Heart left ventricle (tissue), 16 donors: ENCODE measurements at regions not wholly inside any gene's neighbourhood (a gene's known extent, or its start where the extent isn't known, plus 50 kb on each side); places are given as distances from the start of the nearest gene placed in this dataset.

ENCODE experiments used
- ATAC-seq, 4 donors: fragments of 200-7000 bp; cut with Tn5 transposase; one replicate each; pipeline ENCODE4 v1.9.1; 2020 to 2022; ENCODE audit warnings: moderate library complexity in 4 of 4, mild to moderate bottlenecking in 3 of 4, moderate number of reproducible peaks in 1 of 4
- DNase-seq, 5 donors: peaks; one replicate each; pipeline ENCODE4 v3.0.0-alpha.2; 2020
- H3K27ac ChIP-seq, 12 donors: fragments of 200-600 bp; sonication (generic) in 4 of 12; one replicate each; pipeline versions ENCODE4 v1.5.0 to v1.8.0; 2016 to 2022; ENCODE audit warnings: mild to moderate bottlenecking in 2 of 12
- H3K27me3 ChIP-seq, 9 donors: fragments of 200-600 bp; sonication (generic) in 2 of 9; one replicate each; pipeline versions ENCODE4 v1.5.1 to v1.8.0; 2016 to 2022; ENCODE audit warnings: mild to moderate bottlenecking in 3 of 9
- H3K36me3 ChIP-seq, 9 donors: fragments of 200-600 bp; sonication (generic) in 2 of 9; one replicate each; pipeline versions ENCODE4 v1.5.0 to v1.8.0; 2018 to 2022; ENCODE audit warnings: mild to moderate bottlenecking in 2 of 9
- H3K4me1 ChIP-seq, 12 donors: fragments of 200-600 bp; sonication (generic) in 4 of 12; one replicate each; pipeline versions ENCODE4 v1.5.0 to v1.8.0; 2016 to 2022; ENCODE audit warnings: mild to moderate bottlenecking in 3 of 12
- H3K4me3 ChIP-seq, 12 donors: fragments of 200-600 bp; sonication (generic) in 4 of 12; one replicate each; pipeline versions ENCODE4 v1.5.0 to v1.8.0; 2017 to 2022; ENCODE audit warnings: mild to moderate bottlenecking in 9 of 12, moderate library complexity in 4 of 12
- H3K9me3 ChIP-seq, 12 donors: fragments of 200-600 bp; sonication (generic) in 4 of 12; one replicate each; pipeline versions ENCODE4 v1.5.0 to v1.8.0; 2016 to 2022; ENCODE audit warnings: mild to moderate bottlenecking in 1 of 12
- POLR2A ChIP-seq, 2 donors: fragments of 450-650 bp; IDR thresholded peaks; one replicate each; pipeline ENCODE4 v1.6.1; 2017; ENCODE audit warnings: antibody characterized with exemption in 2 of 2, mild to moderate bottlenecking in 2 of 2, moderate library complexity in 2 of 2
- WGBS, 4 donors: extraction: QIAGEN DNeasy Blood & Tissue Kit in 2 of 4; methylation state at CpG; one replicate each; pipeline versions ENCODE4 v1.1.5 to v1.1.7; 2013 to 2018; 5-methylcytosine and 5-hydroxymethylcytosine counted together
- intact Hi-C, 10 donors: fragments of 100-400 bp; cut with DNase I; formaldehyde crosslinking; loops; one replicate each; pipeline versions ENCODE4 v1.11.1 to v1.14.2; 2022
- TF ChIP-seq, protein P1 (sequence below), 12 donors: fragments of 200-600 bp; sonication (generic) in 4 of 12; IDR thresholded peaks; one replicate each; pipeline versions ENCODE4 v1.5.0 to v1.8.0; 2018 to 2022; ENCODE audit warnings: antibody characterized with exemption in 12 of 12, mild to moderate bottlenecking in 5 of 12
- donor health status: ischemic (EF 13 %, LVEDD 7.1; RV severe dilation, severe dysfunction).
- donor health status: healthy with polysubstance abuse.
- donor health status: DM: no; HTN: yes; CAD: no.
- donor health status: DM: no; HTN: no; CAD: no.
- donor health status: ischemic (EF 25% LVEDD 6.9; RV normal size, moderate dysfunction).
- donor health status: ischemic (EF 25% LVEDD 5.7; RV mildly dilated, moderate dysfunction).
- donor health status: healthy.
- donor health status: DM: yes; HTN: yes; CAD: no.
- donor health status: ischemic (EF 35%, LVEDD 5.7; RV mildly dilated, moderate dysfunction).
- donor health status: nonischemic (EF 11% LVEDD 7.7; RV severe dilation, severe dysfunction).
- donor health status: DM: yes; HTN: yes; CAD: no.
- donor health status: PGD.
- donor health status: ischemic (EF 29% LVEDD 5.4; RV normal size, mild dysfunction).
- donor health status: nonischemic (EF 23%, LVEDD 6.1; RV moderate dilation, normal function).

DNA sequence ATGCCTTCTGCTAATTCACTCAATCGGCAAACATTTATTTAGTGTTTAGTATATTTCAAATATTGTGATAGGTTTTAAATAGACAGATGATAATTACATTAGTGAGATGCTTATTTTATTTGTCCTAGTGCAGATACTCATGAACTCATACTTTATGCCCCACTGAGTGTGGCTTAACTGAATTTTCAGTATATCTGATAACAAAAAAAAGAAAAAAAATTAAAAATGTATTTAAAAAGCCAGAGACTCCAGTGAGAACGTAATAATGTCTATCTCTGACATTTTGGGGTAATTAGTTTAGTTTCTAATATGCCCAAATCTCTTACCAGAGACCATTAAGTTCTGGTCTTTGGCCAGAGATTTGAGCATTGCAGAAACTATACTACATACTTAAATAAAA is 332.6 kb upstream of the CHORDC1 start:
- 70 to 81% (median 78%) methylated on average over 2 of the region's 2 CpGs for WGBS, 4 donors
- H3K36me3 ChIP-seq = no peaks in the 10 kb centered on the region
- peaks cover 0 to 5% (median 0%) of the 10 kb centered on the region in 12 donors for H3K4me1 ChIP-seq
- no peak overlapping the region for H3K4me3 ChIP-seq
- peaks cover 0 to 16% (median 3%) of the 10 kb centered on the region in 12 donors for H3K9me3 ChIP-seq
- H3K27me3 ChIP-seq = no peaks in the 10 kb centered on the region
- TF ChIP-seq, protein P1, sequence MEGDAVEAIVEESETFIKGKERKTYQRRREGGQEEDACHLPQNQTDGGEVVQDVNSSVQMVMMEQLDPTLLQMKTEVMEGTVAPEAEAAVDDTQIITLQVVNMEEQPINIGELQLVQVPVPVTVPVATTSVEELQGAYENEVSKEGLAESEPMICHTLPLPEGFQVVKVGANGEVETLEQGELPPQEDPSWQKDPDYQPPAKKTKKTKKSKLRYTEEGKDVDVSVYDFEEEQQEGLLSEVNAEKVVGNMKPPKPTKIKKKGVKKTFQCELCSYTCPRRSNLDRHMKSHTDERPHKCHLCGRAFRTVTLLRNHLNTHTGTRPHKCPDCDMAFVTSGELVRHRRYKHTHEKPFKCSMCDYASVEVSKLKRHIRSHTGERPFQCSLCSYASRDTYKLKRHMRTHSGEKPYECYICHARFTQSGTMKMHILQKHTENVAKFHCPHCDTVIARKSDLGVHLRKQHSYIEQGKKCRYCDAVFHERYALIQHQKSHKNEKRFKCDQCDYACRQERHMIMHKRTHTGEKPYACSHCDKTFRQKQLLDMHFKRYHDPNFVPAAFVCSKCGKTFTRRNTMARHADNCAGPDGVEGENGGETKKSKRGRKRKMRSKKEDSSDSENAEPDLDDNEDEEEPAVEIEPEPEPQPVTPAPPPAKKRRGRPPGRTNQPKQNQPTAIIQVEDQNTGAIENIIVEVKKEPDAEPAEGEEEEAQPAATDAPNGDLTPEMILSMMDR (IDR thresholded peaks at IDR 0.05) = no peak
- no peak for TF ChIP-seq POLR2A (IDR thresholded peaks at IDR 0.05)
- ATAC-seq (no peak), DNase-seq (no peak)
- intact Hi-C loops = no loop called here
- H3K27ac ChIP-seq = no peak overlapping the region

DNA sequence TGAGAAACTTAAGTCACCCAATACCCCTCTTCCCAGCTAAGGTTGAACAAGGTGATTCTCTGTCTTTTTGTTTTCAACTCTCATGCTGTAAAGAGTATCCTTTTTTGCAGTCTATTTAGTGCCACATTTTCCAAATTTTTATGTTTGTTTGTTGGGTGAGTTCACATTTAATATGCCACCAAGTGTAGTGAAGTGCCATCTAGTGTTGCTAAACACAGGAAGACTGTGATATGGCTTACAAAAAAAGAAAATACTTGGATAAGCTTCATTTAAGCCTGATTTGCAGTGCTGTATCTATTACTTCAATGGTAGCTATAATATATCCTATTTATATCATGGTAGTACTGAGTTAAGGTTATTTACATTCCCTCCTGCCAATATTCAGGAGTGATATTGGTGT is 319.2 kb upstream of the CHORDC1 start:
- H3K27me3 ChIP-seq = no peaks in the 10 kb centered on the region
- TF ChIP-seq, protein P1 (IDR thresholded peaks at IDR 0.05) = peak in 6 of 12 donors; percentile 20 to 47 (median 24)
- no peak for TF ChIP-seq POLR2A (IDR thresholded peaks at IDR 0.05)
- H3K36me3 ChIP-seq = no peaks in the 10 kb centered on the region
- no peak overlapping the region for H3K4me3 ChIP-seq
- intact Hi-C loops = loop anchor here in 2 of 10 donors (5.0 kb wide), 1 partner anchor 65 kb away; no protein-coding TSS in a partner anchor
- H3K27ac ChIP-seq = no peak overlapping the region
- DNase-seq (no peak), ATAC-seq (peak in 1 of 4 donors; percentile 41)
- H3K4me1 ChIP-seq = no peaks in the 10 kb centered on the region
- no peaks in the 10 kb centered on the region for H3K9me3 ChIP-seq

DNA sequence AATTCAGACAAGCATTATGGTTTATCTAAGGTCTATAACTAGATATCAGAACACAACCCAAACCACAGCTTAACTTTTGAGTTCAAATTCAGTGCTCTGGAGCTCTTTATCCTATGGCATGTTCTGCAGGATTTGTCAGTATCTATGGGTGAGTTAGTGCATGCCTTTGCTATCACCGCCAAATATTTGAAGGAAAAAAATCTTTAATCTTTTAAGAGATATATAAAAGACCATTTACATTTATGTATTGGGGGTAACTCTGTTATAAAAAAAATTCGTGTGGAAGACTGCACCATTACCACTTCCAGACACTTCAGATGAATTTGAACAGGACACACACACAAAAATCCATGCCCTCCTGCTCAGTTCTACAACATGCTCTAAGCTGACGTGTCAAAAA is 313.5 kb upstream of the CHORDC1 start:
- no peaks in the 10 kb centered on the region for H3K4me1 ChIP-seq
- intact Hi-C loops = loop anchor here in 1 of 10 donors (10.0 kb wide), 1 partner anchor 62 kb away; no protein-coding TSS in a partner anchor
- no peaks in the 10 kb centered on the region for H3K36me3 ChIP-seq
- no peak overlapping the region for H3K27ac ChIP-seq
- no peak overlapping the region for H3K4me3 ChIP-seq
- H3K27me3 ChIP-seq = no peaks in the 10 kb centered on the region
- ATAC-seq (no peak), DNase-seq (no peak)
- TF ChIP-seq, protein P1 (IDR thresholded peaks at IDR 0.05) = no peak
- no peak for TF ChIP-seq POLR2A (IDR thresholded peaks at IDR 0.05)
- 46 to 56% (median 49%) methylated on average over 3 of the region's 3 CpGs for WGBS, 4 donors
- no peaks in the 10 kb centered on the region for H3K9me3 ChIP-seq

DNA sequence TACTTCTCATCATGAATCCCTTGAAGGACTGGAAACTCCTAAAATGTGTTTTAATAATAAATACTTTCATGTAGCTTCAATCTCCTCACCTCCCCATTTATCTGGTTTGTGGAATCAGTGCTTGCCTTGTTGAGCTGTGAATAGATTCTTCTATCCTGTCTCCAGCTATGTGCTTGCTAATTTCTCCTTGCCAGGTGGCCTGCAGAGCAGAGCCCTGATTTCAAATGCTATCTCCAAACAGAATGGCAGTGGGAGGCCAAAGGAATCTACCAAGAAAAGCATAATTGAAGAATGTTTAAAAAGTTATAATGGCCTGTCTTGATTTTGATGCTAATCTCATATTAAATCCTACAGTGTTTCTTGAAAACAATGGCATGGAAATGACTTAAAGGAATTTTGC is 309.3 kb upstream of the CHORDC1 start:
- H3K27me3 ChIP-seq = no peaks in the 10 kb centered on the region
- TF ChIP-seq, protein P1 (IDR thresholded peaks at IDR 0.05) = no peak
- TF ChIP-seq POLR2A (IDR thresholded peaks at IDR 0.05) = no peak
- H3K4me3 ChIP-seq = no peak overlapping the region
- H3K9me3 ChIP-seq = no peaks in the 10 kb centered on the region
- ATAC-seq (no peak), DNase-seq (no peak)
- H3K4me1 ChIP-seq = no peaks in the 10 kb centered on the region
- intact Hi-C loops = loop anchor here in 1 of 10 donors (10.0 kb wide), 1 partner anchor 57 kb away; no protein-coding TSS in a partner anchor
- no peak overlapping the region for H3K27ac ChIP-seq
- no peaks in the 10 kb centered on the region for H3K36me3 ChIP-seq
